SK-N-SH (cell line): ENCODE measurements at regions not wholly inside any gene's neighbourhood (a gene's known extent, or its start where the extent isn't known, plus 50 kb on each side); places are given as distances from the start of the nearest gene placed in this dataset.

Experiments used
- EP300 ChIP-seq, 2 experiments: IDR thresholded peaks; 2 replicates each; pipeline versions ENCODE4 v1.4.0 to v1.6.1; 2012; ENCODE audit warnings: borderline replicate concordance in 1 of 2, low read depth in 1 of 2, low read length in 1 of 2
- FOXM1 ChIP-seq: IDR thresholded peaks from 2 replicates; pipeline ENCODE4 v1.4.0; 2012; ENCODE audit warnings: low read depth, mild to moderate bottlenecking
- GATA2 ChIP-seq: sonication (generic); formaldehyde crosslinking; IDR thresholded peaks from 2 replicates; pipeline ENCODE4 v1.5.0; 2020; ENCODE audit warnings: mild to moderate bottlenecking, missing genetic modification reagents
- JUND ChIP-seq: IDR thresholded peaks from 2 replicates; pipeline ENCODE4 v1.4.0; 2012
- POLR2AphosphoS5 ChIP-seq: IDR thresholded peaks from 2 replicates; pipeline ENCODE4 v1.6.1; 2012; ENCODE audit warnings: low read depth, low read length
- RFX5 ChIP-seq: IDR thresholded peaks from 2 replicates; pipeline ENCODE4 v1.6.1; 2012; ENCODE audit warnings: mild to moderate bottlenecking, improper control_type of control experiment, low read length
- RXRA ChIP-seq: IDR thresholded peaks from 2 replicates; pipeline ENCODE4 v1.4.0; 2012; ENCODE audit warnings: low read depth, mild to moderate bottlenecking, borderline replicate concordance
- SIN3A ChIP-seq: IDR thresholded peaks from 2 replicates; pipeline ENCODE4 v1.6.1; 2012; ENCODE audit warnings: low read depth, mild to moderate bottlenecking, low read length, moderate library complexity, borderline replicate concordance
- TAF1 ChIP-seq: IDR thresholded peaks from 2 replicates; pipeline ENCODE4 v1.6.1; 2012; ENCODE audit warnings: low read depth, mild to moderate bottlenecking, low read length, moderate library complexity, borderline replicate concordance
- TF ChIP-seq, protein P1 (sequence below): fragments of 200-600 bp; sonication (generic); IDR thresholded peaks from 2 replicates; pipeline ENCODE4 v1.6.1; 2017; ENCODE audit warnings: antibody characterized with exemption, mild to moderate bottlenecking, moderate library complexity
- TF ChIP-seq, protein P2 (sequence below): IDR thresholded peaks from 2 replicates; pipeline ENCODE4 v1.4.0; 2012; ENCODE audit warnings: low read depth

DNA sequence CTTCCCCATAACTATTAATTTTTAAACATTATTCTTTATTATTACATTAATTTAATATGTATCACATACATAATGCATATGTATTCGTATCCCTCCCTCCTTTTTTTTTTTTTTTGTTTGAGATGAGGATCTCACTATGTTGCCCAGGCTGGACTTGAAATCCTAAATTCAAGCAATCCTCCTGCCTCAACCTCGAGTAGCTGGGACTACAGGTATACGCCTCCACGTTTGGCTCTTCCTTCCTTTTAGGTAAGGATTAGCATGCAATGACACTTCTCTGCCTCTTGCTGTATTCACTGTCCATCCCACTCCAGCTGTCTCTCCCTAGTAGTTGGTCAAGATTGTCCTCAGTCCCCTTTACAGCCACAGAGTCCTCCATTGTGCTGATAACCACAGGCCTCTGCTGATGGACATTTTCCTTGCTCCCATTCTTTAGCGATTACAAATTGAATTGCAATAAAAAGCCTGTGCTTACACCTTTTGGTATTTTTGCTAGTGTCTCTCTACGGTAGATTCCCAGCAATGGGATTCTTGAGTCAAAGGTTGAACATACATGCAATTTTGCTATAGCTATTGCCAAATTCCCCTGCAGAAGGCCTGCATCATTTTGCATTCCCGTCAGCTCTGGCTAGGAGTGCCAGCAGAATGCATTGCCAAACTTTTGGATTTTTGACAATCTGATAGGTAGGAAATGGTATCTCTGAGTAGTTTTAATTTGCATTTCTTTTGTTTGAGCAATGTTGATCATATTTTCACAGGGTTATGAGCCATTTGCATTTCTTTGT, 156.6 kb downstream of the SMAD6 start:
- TF ChIP-seq, protein P1, sequence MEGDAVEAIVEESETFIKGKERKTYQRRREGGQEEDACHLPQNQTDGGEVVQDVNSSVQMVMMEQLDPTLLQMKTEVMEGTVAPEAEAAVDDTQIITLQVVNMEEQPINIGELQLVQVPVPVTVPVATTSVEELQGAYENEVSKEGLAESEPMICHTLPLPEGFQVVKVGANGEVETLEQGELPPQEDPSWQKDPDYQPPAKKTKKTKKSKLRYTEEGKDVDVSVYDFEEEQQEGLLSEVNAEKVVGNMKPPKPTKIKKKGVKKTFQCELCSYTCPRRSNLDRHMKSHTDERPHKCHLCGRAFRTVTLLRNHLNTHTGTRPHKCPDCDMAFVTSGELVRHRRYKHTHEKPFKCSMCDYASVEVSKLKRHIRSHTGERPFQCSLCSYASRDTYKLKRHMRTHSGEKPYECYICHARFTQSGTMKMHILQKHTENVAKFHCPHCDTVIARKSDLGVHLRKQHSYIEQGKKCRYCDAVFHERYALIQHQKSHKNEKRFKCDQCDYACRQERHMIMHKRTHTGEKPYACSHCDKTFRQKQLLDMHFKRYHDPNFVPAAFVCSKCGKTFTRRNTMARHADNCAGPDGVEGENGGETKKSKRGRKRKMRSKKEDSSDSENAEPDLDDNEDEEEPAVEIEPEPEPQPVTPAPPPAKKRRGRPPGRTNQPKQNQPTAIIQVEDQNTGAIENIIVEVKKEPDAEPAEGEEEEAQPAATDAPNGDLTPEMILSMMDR, result no peak
- TF ChIP-seq JUND (no peak), SIN3A (no peak), POLR2AphosphoS5 (no peak), FOXM1 (no peak), TAF1 (no peak), RFX5 (no peak), EP300 (IDR thresholded peaks at IDR 0.05; ENCODE audit: borderline replicate concordance in 1 of 2, low read depth in 1 of 2, low read length in 1 of 2) (no peak), RXRA (no peak), GATA2 (no peak)
- TF ChIP-seq, protein P2, sequence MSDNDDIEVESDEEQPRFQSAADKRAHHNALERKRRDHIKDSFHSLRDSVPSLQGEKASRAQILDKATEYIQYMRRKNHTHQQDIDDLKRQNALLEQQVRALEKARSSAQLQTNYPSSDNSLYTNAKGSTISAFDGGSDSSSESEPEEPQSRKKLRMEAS, result no peak
